HG03139 (cell line): ENCODE measurements at regions not wholly inside any gene's neighbourhood (a gene's known extent, or its start where the extent isn't known, plus 50 kb on each side); places are given as distances from the start of the nearest gene placed in this dataset.
"Not testable (repeated sequence)": the region's sequence is repeated elsewhere in the genome, so short reads cannot be mapped to it uniquely, and the experiment has no call there.

Experiments used
- ATAC-seq: cut with Tn5 transposase; IDR thresholded peaks from one replicate; pipeline ENCODE4 v1.9.1; 2021; ENCODE audit not compliant: unreplicated experiment

- ATAC-seq: no peak
Measured at GRCh38 chrY:19059733-19060132, 286.2 kb upstream of the HSFY2 start.

- ATAC-seq: no peak
Measured at GRCh38 chrY:19058831-19059370, 285.4 kb upstream of the HSFY2 start.

- no peak for ATAC-seq
Measured at GRCh38 chrY:19056138-19056469, 282.6 kb upstream of the HSFY2 start.

- ATAC-seq: no peak
Measured at GRCh38 chrY:19055232-19056137, 281.9 kb upstream of the HSFY2 start.

GRCh38 chrY:19053806-19054205 is 280.3 kb upstream of the HSFY2 start:
- ATAC-seq: no peak

- no peak for ATAC-seq
Measured at GRCh38 chrY:19051021-19051420, 277.5 kb upstream of the HSFY2 start.

- ATAC-seq: no peak
Measured at GRCh38 chrY:19042984-19043442, 269.5 kb upstream of the HSFY2 start.

- no peak for ATAC-seq
Measured at GRCh38 chrY:19042306-19042958, 268.9 kb upstream of the HSFY2 start.

- ATAC-seq: no peak
Measured at GRCh38 chrY:19026631-19027030, 253.1 kb upstream of the HSFY2 start.

- ATAC-seq: no peak
Measured at GRCh38 chrY:19023934-19024333, 250.4 kb upstream of the HSFY2 start.

GRCh38 chrY:19020193-19020592 is 246.7 kb upstream of the HSFY2 start:
- no peak for ATAC-seq

GRCh38 chrY:19016990-19017389 is 243.5 kb upstream of the HSFY2 start:
- no peak for ATAC-seq

- ATAC-seq: no peak
Measured at GRCh38 chrY:19015854-19016253, 242.3 kb upstream of the HSFY2 start.

- no peak for ATAC-seq
Measured at GRCh38 chrY:19015213-19015612, 241.7 kb upstream of the HSFY2 start.

- ATAC-seq: no peak
Measured at GRCh38 chrY:19012985-19013384, 239.4 kb upstream of the HSFY2 start.

GRCh38 chrY:19011605-19012090 is 238.1 kb upstream of the HSFY2 start:
- peak; percentile 58 for ATAC-seq

- no peak for ATAC-seq
Measured at GRCh38 chrY:19006234-19006633, 232.7 kb upstream of the HSFY2 start.

- ATAC-seq: no peak
Measured at GRCh38 chrY:19005579-19005978, 232.0 kb upstream of the HSFY2 start.

GRCh38 chrY:18997635-18998240 is 224.2 kb upstream of the HSFY2 start:
- no peak for ATAC-seq

- no peak for ATAC-seq
Measured at GRCh38 chrY:18993480-18993879, 219.9 kb upstream of the HSFY2 start.

- not testable (repeated sequence) for ATAC-seq
Measured at GRCh38 chrY:18992684-18993083, 219.1 kb upstream of the HSFY2 start.
